Astrocyte (in vitro differentiated cells and primary cell): ENCODE measurements at regions not wholly inside any gene's neighbourhood (a gene's known extent, or its start where the extent isn't known, plus 50 kb on each side); places are given as distances from the start of the nearest gene placed in this dataset.

Experiments used
- DNase-seq: peaks from one replicate; pipeline ENCODE4 v3.0.0-alpha.2; 2010; ENCODE audit warnings: low read depth
- FAIRE-seq: peaks from 2 replicates; lab custom pipeline; 2011; peaks lifted over from hg19 to GRCh38; lab: Jason Lieb, UNC
- H2AFZ ChIP-seq: 2 replicates; pipeline ENCODE4 v1.6.0; 2012; ENCODE audit warnings: low read depth, low read length, inconsistent platforms
- H3K27ac ChIP-seq: 2 replicates; pipeline ENCODE4 v1.5.1; 2011; ENCODE audit warnings: low read depth, low read length, inconsistent platforms
- H3K27me3 ChIP-seq: 2 replicates; pipeline ENCODE4 v1.6.0; 2011; ENCODE audit warnings: low read length, inconsistent platforms; ENCODE audit not compliant: insufficient read depth
- H3K36me3 ChIP-seq: 2 replicates; pipeline ENCODE4 v1.5.1; 2011; ENCODE audit warnings: low read length, inconsistent platforms; ENCODE audit not compliant: insufficient read depth
- H3K4me1 ChIP-seq: 2 replicates; pipeline ENCODE4 v1.5.1; 2011; ENCODE audit warnings: low read length, inconsistent platforms; ENCODE audit not compliant: insufficient read depth
- H3K4me2 ChIP-seq: 2 replicates; pipeline ENCODE4 v1.6.0; 2012; ENCODE audit warnings: low read length, inconsistent platforms
- H3K4me3 ChIP-seq: 2 replicates; pipeline ENCODE4 v1.5.1; 2011; ENCODE audit warnings: low read depth, mild to moderate bottlenecking, low read length, inconsistent platforms; ENCODE audit not compliant: insufficient read depth
- H3K79me2 ChIP-seq: 2 replicates; pipeline ENCODE4 v1.6.0; 2012; ENCODE audit warnings: mild to moderate bottlenecking, low read length, inconsistent platforms; ENCODE audit not compliant: insufficient read depth
- H3K9ac ChIP-seq: 2 replicates; pipeline ENCODE4 v1.6.0; 2012; ENCODE audit warnings: mild to moderate bottlenecking, low read length, inconsistent platforms
- H3K9me3 ChIP-seq: 2 replicates; pipeline ENCODE4 v1.5.1; 2012; ENCODE audit warnings: low read depth, mild to moderate bottlenecking, low read length, inconsistent platforms; ENCODE audit not compliant: insufficient read depth
- H4K20me1 ChIP-seq: 2 replicates; pipeline ENCODE4 v1.6.0; 2012; ENCODE audit warnings: low read length, inconsistent platforms; ENCODE audit not compliant: insufficient read depth
- H3K27ac Mint-ChIP-seq: one replicate; pipeline ENCODE4 v1.8.0; 2021; ENCODE audit warnings: mild to moderate bottlenecking, mixed read lengths; ENCODE audit not compliant: unreplicated experiment
- H3K27me3 Mint-ChIP-seq: one replicate; pipeline ENCODE4 v1.8.0; 2021; ENCODE audit warnings: low read depth, mixed read lengths; ENCODE audit not compliant: unreplicated experiment
- H3K36me3 Mint-ChIP-seq: one replicate; pipeline ENCODE4 v1.8.0; 2021; ENCODE audit warnings: low read depth, mixed read lengths; ENCODE audit not compliant: unreplicated experiment
- H3K4me1 Mint-ChIP-seq: one replicate; pipeline ENCODE4 v1.8.0; 2021; ENCODE audit warnings: low read depth, mixed read lengths; ENCODE audit not compliant: unreplicated experiment
- H3K4me3 Mint-ChIP-seq: one replicate; pipeline ENCODE4 v1.8.0; 2021; ENCODE audit warnings: mild to moderate bottlenecking, moderate library complexity, mixed read lengths; ENCODE audit not compliant: unreplicated experiment
- H3K9me3 Mint-ChIP-seq: one replicate; pipeline ENCODE4 v1.8.0; 2021; ENCODE audit warnings: mild to moderate bottlenecking, mixed read lengths; ENCODE audit not compliant: unreplicated experiment
- CTCF ChIP-seq: IDR thresholded peaks from 2 replicates; pipeline ENCODE4 v1.5.1; 2011; ENCODE audit warnings: low read depth, mild to moderate bottlenecking, inconsistent platforms, low read length, moderate library complexity; ENCODE audit not compliant: insufficient read depth
- EZH2 ChIP-seq: IDR thresholded peaks from 2 replicates; pipeline ENCODE4 v1.6.1; 2012; ENCODE audit warnings: mild to moderate bottlenecking, low read length, inconsistent platforms; ENCODE audit not compliant: insufficient read depth

GRCh38 chr11:92384358-92384757 is 159.7 kb downstream of the FAT3 start:
- H3K4me1 Mint-ChIP-seq, result peaks cover 48% of the 10 kb centered on the region
- no peak overlapping the region for H3K4me3 Mint-ChIP-seq
- Histone ChIP-seq H4K20me1 (no peaks in the 10 kb centered on the region), H3K9me3 (no peaks in the 10 kb centered on the region), H3K27me3 (no peaks in the 10 kb centered on the region), H3K27ac (peak overlapping the region; percentile 61), H3K4me1 (peaks cover 38% of the 10 kb centered on the region), H3K9ac (peak overlapping the region; percentile 65), H2AFZ (no peak overlapping the region), H3K36me3 (no peaks in the 10 kb centered on the region), H3K4me3 (peak overlapping the region; percentile 2), H3K4me2 (peak overlapping the region; percentile 75), H3K79me2 (no peaks in the 10 kb centered on the region)
- peaks cover 4% of the 10 kb centered on the region for H3K36me3 Mint-ChIP-seq
- H3K27me3 Mint-ChIP-seq, result no peaks in the 10 kb centered on the region
- H3K27ac Mint-ChIP-seq, result peak overlapping the region; percentile 29
- FAIRE-seq, result peak; percentile 58
- no peaks in the 10 kb centered on the region for H3K9me3 Mint-ChIP-seq
- peak; percentile 72 for DNase-seq
- TF ChIP-seq CTCF (no peak), EZH2 (no peak)

GRCh38 chr11:92384802-92385201 is 160.2 kb downstream of the FAT3 start:
- no peaks in the 10 kb centered on the region for H3K36me3 ChIP-seq
- H4K20me1 ChIP-seq, result no peaks in the 10 kb centered on the region
- peak overlapping the region; percentile 61 for H3K27ac ChIP-seq
- peak overlapping the region; percentile 75 for H3K4me2 ChIP-seq
- FAIRE-seq (no peak), DNase-seq (no peak)
- Mint-ChIP-seq H3K27me3 (no peaks in the 10 kb centered on the region), H3K27ac (peak overlapping the region; percentile 29), H3K4me3 (no peak overlapping the region), H3K4me1 (peaks cover 44% of the 10 kb centered on the region), H3K9me3 (no peaks in the 10 kb centered on the region), H3K36me3 (peaks cover under 1% of the 10 kb centered on the region)
- H3K79me2 ChIP-seq, result no peaks in the 10 kb centered on the region
- H3K9me3 ChIP-seq, result no peaks in the 10 kb centered on the region
- H2AFZ ChIP-seq, result no peak overlapping the region
- peak overlapping the region; percentile 2 for H3K4me3 ChIP-seq
- H3K27me3 ChIP-seq, result no peaks in the 10 kb centered on the region
- no peak for TF ChIP-seq EZH2
- H3K9ac ChIP-seq, result peak overlapping the region; percentile 65
- H3K4me1 ChIP-seq, result peaks cover 35% of the 10 kb centered on the region

- Mint-ChIP-seq H3K4me3 (no peak overlapping the region), H3K36me3 (no peaks in the 10 kb centered on the region), H3K4me1 (peaks cover 45% of the 10 kb centered on the region), H3K9me3 (no peaks in the 10 kb centered on the region), H3K27ac (peak overlapping the region; percentile 69), H3K27me3 (no peaks in the 10 kb centered on the region)
- Histone ChIP-seq H4K20me1 (no peaks in the 10 kb centered on the region), H3K9me3 (no peaks in the 10 kb centered on the region), H3K9ac (no peak overlapping the region), H3K79me2 (no peaks in the 10 kb centered on the region), H3K27ac (no peak overlapping the region), H3K27me3 (no peaks in the 10 kb centered on the region), H2AFZ (no peak overlapping the region), H3K36me3 (no peaks in the 10 kb centered on the region), H3K4me3 (no peak overlapping the region), H3K4me2 (no peak overlapping the region), H3K4me1 (peaks cover 21% of the 10 kb centered on the region)
- DNase-seq (no peak), FAIRE-seq (no peak)
- TF ChIP-seq EZH2, result no peak
- no peak for TF ChIP-seq CTCF
These were observed 162.0 kb downstream of the FAT3 start for GRCh38 chr11:92386577-92386976.
